ENCODE measurements at regions not wholly inside any gene's neighbourhood (a gene's known extent, or its start where the extent isn't known, plus 50 kb on each side); places are given as distances from the start of the nearest gene placed in this dataset.
"Not testable (repeated sequence)": the region's sequence is repeated elsewhere in the genome, so short reads cannot be mapped to it uniquely, and the experiment has no call there.

GRCh38 chr18:60893355-60894097 is 439.7 kb upstream of the CDH20 start:
- Histone ChIP-seq H3K4me1 (no peaks in the 10 kb centered on the region), H3K36me3 (no peaks in the 10 kb centered on the region), H3K9ac (no peak overlapping the region), H3K4me3 (no peak overlapping the region), H3K27me3 (no peaks in the 10 kb centered on the region), H3K27ac (no peak overlapping the region), H4K20me1 (no peaks in the 10 kb centered on the region), H3K9me3 (no peaks in the 10 kb centered on the region), H3K4me2 (no peak overlapping the region)
- no peak for TF ChIP-seq Cebpa-rat (IDR thresholded peaks at IDR 0.05)

GRCh38 chr18:60894254-60894945 is 438.8 kb upstream of the CDH20 start:
- H3K4me1 ChIP-seq, result no peaks in the 10 kb centered on the region
- H3K4me2 ChIP-seq, result no peak overlapping the region
- H3K27ac ChIP-seq, result no peak overlapping the region
- no peaks in the 10 kb centered on the region for H4K20me1 ChIP-seq
- TF ChIP-seq Cebpa-rat (IDR thresholded peaks at IDR 0.05), result no peak
- H3K9ac ChIP-seq, result no peak overlapping the region
- no peak overlapping the region for H3K4me3 ChIP-seq
- H3K27me3 ChIP-seq, result no peaks in the 10 kb centered on the region
- H3K36me3 ChIP-seq, result no peaks in the 10 kb centered on the region
- no peaks in the 10 kb centered on the region for H3K9me3 ChIP-seq

GRCh38 chr18:60895181-60895580 is 438.0 kb upstream of the CDH20 start:
- Histone ChIP-seq H3K9me3 (no peaks in the 10 kb centered on the region), H3K36me3 (no peaks in the 10 kb centered on the region), H3K4me3 (no peak overlapping the region), H4K20me1 (no peaks in the 10 kb centered on the region), H3K9ac (no peak overlapping the region), H3K4me1 (no peaks in the 10 kb centered on the region), H3K27ac (no peak overlapping the region), H3K4me2 (no peak overlapping the region), H3K27me3 (no peaks in the 10 kb centered on the region)
- no peak for TF ChIP-seq Cebpa-rat (IDR thresholded peaks at IDR 0.05)

GRCh38 chr18:60898111-60898510 is 435.1 kb upstream of the CDH20 start:
- Histone ChIP-seq H3K27ac (no peak overlapping the region), H3K27me3 (no peaks in the 10 kb centered on the region), H3K36me3 (no peaks in the 10 kb centered on the region), H3K4me3 (no peak overlapping the region), H3K4me1 (no peaks in the 10 kb centered on the region), H3K4me2 (no peak overlapping the region), H3K9ac (no peak overlapping the region), H4K20me1 (no peaks in the 10 kb centered on the region), H3K9me3 (no peaks in the 10 kb centered on the region)
- no peak for TF ChIP-seq Cebpa-rat (IDR thresholded peaks at IDR 0.05)

GRCh38 chr18:60905699-60906098 is 427.5 kb upstream of the CDH20 start:
- Histone ChIP-seq H4K20me1 (no peaks in the 10 kb centered on the region), H3K27ac (no peak overlapping the region), H3K27me3 (no peaks in the 10 kb centered on the region), H3K4me1 (no peaks in the 10 kb centered on the region), H3K4me3 (no peak overlapping the region), H3K9me3 (no peaks in the 10 kb centered on the region), H3K9ac (no peak overlapping the region), H3K4me2 (no peak overlapping the region), H3K36me3 (no peaks in the 10 kb centered on the region)
- TF ChIP-seq Cebpa-rat (IDR thresholded peaks at IDR 0.05), result no peak

- no peak overlapping the region for H3K4me3 ChIP-seq
- H3K9me3 ChIP-seq, result no peaks in the 10 kb centered on the region
- H3K9ac ChIP-seq, result no peak overlapping the region
- no peaks in the 10 kb centered on the region for H3K36me3 ChIP-seq
- TF ChIP-seq Cebpa-rat (IDR thresholded peaks at IDR 0.05), result no peak
- H3K27me3 ChIP-seq, result no peaks in the 10 kb centered on the region
- H4K20me1 ChIP-seq, result no peaks in the 10 kb centered on the region
- no peaks in the 10 kb centered on the region for H3K4me1 ChIP-seq
- H3K4me2 ChIP-seq, result no peak overlapping the region
- H3K27ac ChIP-seq, result no peak overlapping the region
Observed at GRCh38 chr18:60910534-60910933, 422.7 kb upstream of the CDH20 start.

- Histone ChIP-seq H3K4me3 (no peak overlapping the region), H3K36me3 (no peaks in the 10 kb centered on the region), H3K4me2 (no peak overlapping the region), H3K9me3 (no peaks in the 10 kb centered on the region), H3K4me1 (no peaks in the 10 kb centered on the region), H3K27me3 (no peaks in the 10 kb centered on the region), H3K27ac (no peak overlapping the region), H3K9ac (no peak overlapping the region), H4K20me1 (no peaks in the 10 kb centered on the region)
- no peak for TF ChIP-seq Cebpa-rat (IDR thresholded peaks at IDR 0.05)
Observed at GRCh38 chr18:60911504-60911903, 421.7 kb upstream of the CDH20 start.

GRCh38 chr18:60915160-60915559 is 418.1 kb upstream of the CDH20 start:
- Histone ChIP-seq H4K20me1 (no peaks in the 10 kb centered on the region), H3K27me3 (no peaks in the 10 kb centered on the region), H3K4me3 (no peak overlapping the region), H3K27ac (no peak overlapping the region), H3K9ac (no peak overlapping the region), H3K36me3 (no peaks in the 10 kb centered on the region), H3K9me3 (no peaks in the 10 kb centered on the region), H3K4me2 (no peak overlapping the region), H3K4me1 (no peaks in the 10 kb centered on the region)
- no peak for TF ChIP-seq Cebpa-rat (IDR thresholded peaks at IDR 0.05)

GRCh38 chr18:60918862-60919261 is 414.4 kb upstream of the CDH20 start:
- not testable (repeated sequence) for H3K9ac ChIP-seq, H4K20me1 ChIP-seq, H3K4me1 ChIP-seq, H3K4me2 ChIP-seq, H3K9me3 ChIP-seq, H3K36me3 ChIP-seq, H3K27ac ChIP-seq, H3K4me3 ChIP-seq, H3K27me3 ChIP-seq

- no peak for TF ChIP-seq Cebpa-rat (IDR thresholded peaks at IDR 0.05)
- Histone ChIP-seq H4K20me1 (no peaks in the 10 kb centered on the region), H3K9ac (no peak overlapping the region), H3K27me3 (no peaks in the 10 kb centered on the region), H3K36me3 (no peaks in the 10 kb centered on the region), H3K4me3 (no peak overlapping the region), H3K27ac (no peak overlapping the region), H3K4me1 (no peaks in the 10 kb centered on the region), H3K9me3 (no peaks in the 10 kb centered on the region), H3K4me2 (no peak overlapping the region)
Observed at GRCh38 chr18:60925892-60926291, 407.3 kb upstream of the CDH20 start.
